ENCODE measurements at regions not wholly inside any gene's neighbourhood (a gene's known extent, or its start where the extent isn't known, plus 50 kb on each side); places are given as distances from the start of the nearest gene placed in this dataset.
"Not testable (repeated sequence)": the region's sequence is repeated elsewhere in the genome, so short reads cannot be mapped to it uniquely, and the experiment has no call there.

DNA sequence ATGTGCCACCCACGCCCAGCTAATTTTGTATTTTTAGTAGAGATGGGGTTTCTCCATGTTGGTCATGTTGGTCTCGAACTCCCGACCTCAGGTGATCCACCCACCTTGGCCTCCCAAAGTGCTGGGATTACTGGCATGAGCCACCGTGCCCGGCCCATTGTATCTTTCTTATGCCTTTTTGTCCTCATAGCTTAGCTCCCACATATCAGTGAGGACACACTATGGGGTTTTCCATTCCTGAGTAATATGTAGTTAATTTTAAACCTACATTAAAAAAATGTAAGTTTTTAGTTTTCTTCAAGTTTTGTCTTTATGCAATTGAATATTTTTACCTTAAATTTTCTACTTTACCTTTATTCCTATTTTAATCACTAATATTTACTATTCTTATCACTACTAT is 100.2 kb downstream of the SOCS6 start:
- TF ChIP-seq, protein P1, sequence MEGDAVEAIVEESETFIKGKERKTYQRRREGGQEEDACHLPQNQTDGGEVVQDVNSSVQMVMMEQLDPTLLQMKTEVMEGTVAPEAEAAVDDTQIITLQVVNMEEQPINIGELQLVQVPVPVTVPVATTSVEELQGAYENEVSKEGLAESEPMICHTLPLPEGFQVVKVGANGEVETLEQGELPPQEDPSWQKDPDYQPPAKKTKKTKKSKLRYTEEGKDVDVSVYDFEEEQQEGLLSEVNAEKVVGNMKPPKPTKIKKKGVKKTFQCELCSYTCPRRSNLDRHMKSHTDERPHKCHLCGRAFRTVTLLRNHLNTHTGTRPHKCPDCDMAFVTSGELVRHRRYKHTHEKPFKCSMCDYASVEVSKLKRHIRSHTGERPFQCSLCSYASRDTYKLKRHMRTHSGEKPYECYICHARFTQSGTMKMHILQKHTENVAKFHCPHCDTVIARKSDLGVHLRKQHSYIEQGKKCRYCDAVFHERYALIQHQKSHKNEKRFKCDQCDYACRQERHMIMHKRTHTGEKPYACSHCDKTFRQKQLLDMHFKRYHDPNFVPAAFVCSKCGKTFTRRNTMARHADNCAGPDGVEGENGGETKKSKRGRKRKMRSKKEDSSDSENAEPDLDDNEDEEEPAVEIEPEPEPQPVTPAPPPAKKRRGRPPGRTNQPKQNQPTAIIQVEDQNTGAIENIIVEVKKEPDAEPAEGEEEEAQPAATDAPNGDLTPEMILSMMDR (conservative IDR thresholded peaks at IDR 0.05 in 1 of 2, IDR thresholded peaks at IDR 0.05 in 1 of 2; ENCODE audit: extremely low read depth in 1 of 2, insufficient read depth in 1 of 2, low read depth in 1 of 2, low read length in 2 of 2), result not testable (repeated sequence)
- TF ChIP-seq EZH2 (IDR thresholded peaks at IDR 0.05; ENCODE audit: borderline replicate concordance, low read length), result not testable (repeated sequence)

Measured in mammary epithelial cell (primary cell).